Keratinocyte (primary cell): ENCODE measurements at regions not wholly inside any gene's neighbourhood (a gene's known extent, or its start where the extent isn't known, plus 50 kb on each side); places are given as distances from the start of the nearest gene placed in this dataset.

Experiments used
- DNase-seq: peaks from one replicate; pipeline ENCODE4 v3.0.0-alpha.2; 2011; ENCODE audit warnings: low read depth, missing footprints, low spot score
- FAIRE-seq: peaks from 2 replicates; lab custom pipeline; 2011; peaks lifted over from hg19 to GRCh38; lab: Jason Lieb, UNC
- H2AFZ ChIP-seq: 2 replicates; pipeline ENCODE4 v1.6.0; 2012; ENCODE audit warnings: low read length, control low read depth, inconsistent platforms; ENCODE audit not compliant: control insufficient read depth
- H3K27ac ChIP-seq: 2 replicates; pipeline ENCODE4 v1.5.1; 2011; ENCODE audit warnings: low read length; ENCODE audit not compliant: control insufficient read depth, insufficient read depth
- H3K27me3 ChIP-seq: 3 replicates; pipeline ENCODE4 v1.6.0; 2011; ENCODE audit warnings: low read length; ENCODE audit not compliant: control insufficient read depth, insufficient read depth; ENCODE audit errors: extremely low read depth
- H3K36me3 ChIP-seq, 2 experiments: 2 replicates in 1 of 2; 3 replicates in 1 of 2; pipeline ENCODE4 v1.5.1; 2011; ENCODE audit warnings: low read length in 2 of 2, mild to moderate bottlenecking in 1 of 2; ENCODE audit not compliant: control insufficient read depth in 2 of 2, insufficient read depth in 2 of 2; ENCODE audit errors: extremely low read depth in 1 of 2
- H3K4me1 ChIP-seq: 3 replicates; pipeline ENCODE4 v1.5.1; 2011; ENCODE audit warnings: low read length; ENCODE audit not compliant: control insufficient read depth, insufficient read depth; ENCODE audit errors: extremely low read depth
- H3K4me2 ChIP-seq: 3 replicates; pipeline ENCODE4 v1.6.0; 2011; ENCODE audit warnings: low read depth, low read length; ENCODE audit not compliant: control insufficient read depth, insufficient read depth; ENCODE audit errors: extremely low read depth
- H3K4me3 ChIP-seq, 3 experiments: fragments of 200-600 bp in 1 of 3; sonication (generic) in 1 of 3; 2 replicates in 2 of 3; 3 replicates in 1 of 3; pipeline ENCODE4 v1.5.1; 2011 to 2016; ENCODE audit warnings: low read length in 3 of 3, mild to moderate bottlenecking in 3 of 3, control low read depth in 2 of 3, inconsistent platforms in 1 of 3, low read depth in 1 of 3, mixed read lengths in 1 of 3, mixed run types in 1 of 3, moderate library complexity in 1 of 3; ENCODE audit not compliant: control insufficient read depth in 2 of 3, insufficient read depth in 2 of 3; ENCODE audit errors: extremely low read depth in 1 of 3
- H3K79me2 ChIP-seq: 2 replicates; pipeline ENCODE4 v1.6.0; 2012; ENCODE audit warnings: low read length; ENCODE audit not compliant: control insufficient read depth, insufficient read depth
- H3K9ac ChIP-seq: 3 replicates; pipeline ENCODE4 v1.6.0; 2011; ENCODE audit warnings: low read length; ENCODE audit not compliant: control insufficient read depth, insufficient read depth; ENCODE audit errors: extremely low read depth
- H3K9me1 ChIP-seq: 3 replicates; pipeline ENCODE4 v1.6.0; 2011; ENCODE audit warnings: low read length; ENCODE audit not compliant: control insufficient read depth, insufficient read depth; ENCODE audit errors: extremely low read depth
- H3K9me3 ChIP-seq: 2 replicates; pipeline ENCODE4 v1.5.1; 2012; ENCODE audit warnings: low read depth, low read length; ENCODE audit not compliant: control insufficient read depth
- H4K20me1 ChIP-seq: 3 replicates; pipeline ENCODE4 v1.6.0; 2011; ENCODE audit warnings: low read length; ENCODE audit not compliant: control insufficient read depth, insufficient read depth; ENCODE audit errors: extremely low read depth
- CTCF ChIP-seq, 3 experiments: IDR thresholded peaks in 1 of 3; conservative IDR thresholded peaks in 1 of 3; optimal IDR thresholded peaks in 1 of 3; 2 replicates in 2 of 3; 3 replicates in 1 of 3; pipeline versions ENCODE3 to v1.5.1; 2011; ENCODE audit warnings: low read length in 3 of 3, mild to moderate bottlenecking in 3 of 3, moderate library complexity in 2 of 3, control low read depth in 1 of 3, inconsistent platforms in 1 of 3; ENCODE audit not compliant: insufficient read depth in 2 of 3; ENCODE audit errors: extremely low read depth in 1 of 3
- EZH2 ChIP-seq: IDR thresholded peaks from one replicate; pipeline ENCODE4 v1.6.1; 2012; ENCODE audit warnings: inconsistent platforms, mild to moderate bottlenecking, low read length, moderate library complexity
- dilution Hi-C: fragments of 300-500 bp; cut with MboI; formaldehyde crosslinking; loops from one replicate; pipeline ENCODE4 v1.7.0; 2020; ENCODE audit warnings: low sequenced_read_pairs; ENCODE audit not compliant: extremely low pct_ligation_motif_present

GRCh38 chr14:101215266-101215665 lies 311.7 kb upstream of the RTL1 start:
- no peak for DNase-seq

GRCh38 chr14:101215927-101216326 lies 312.4 kb upstream of the RTL1 start:
- FAIRE-seq (no peak), DNase-seq (no peak)
- Histone ChIP-seq H3K36me3 (no peaks in the 10 kb centered on the region), H3K79me2 (no peaks in the 10 kb centered on the region), H3K9ac (no peak overlapping the region), H3K4me3 (no peak overlapping the region), H4K20me1 (no peaks in the 10 kb centered on the region), H3K4me2 (no peak overlapping the region), H3K9me3 (peaks cover 1% of the 10 kb centered on the region), H3K27ac (no peak overlapping the region), H3K27me3 (no peaks in the 10 kb centered on the region), H3K4me1 (no peaks in the 10 kb centered on the region), H3K9me1 (no peaks in the 10 kb centered on the region), H2AFZ (no peak overlapping the region)
- dilution Hi-C loops: no loop called here
- TF ChIP-seq CTCF (optimal IDR thresholded peaks at IDR 0.05 in 1 of 3, IDR thresholded peaks at IDR 0.05 in 1 of 3, conservative IDR thresholded peaks at IDR 0.05 in 1 of 3; ENCODE audit: extremely low read depth in 1 of 3, insufficient read depth in 2 of 3, low read length in 3 of 3): no peak
- no peak for TF ChIP-seq EZH2

More at GRCh38 chr14:101215266-101215665, 311.7 kb upstream of the RTL1 start:
- Histone ChIP-seq H4K20me1 (no peaks in the 10 kb centered on the region), H3K27ac (no peak overlapping the region), H3K4me3 (no peak overlapping the region), H3K4me1 (no peaks in the 10 kb centered on the region), H3K79me2 (no peaks in the 10 kb centered on the region), H3K9ac (no peak overlapping the region), H3K27me3 (no peaks in the 10 kb centered on the region), H3K36me3 (no peaks in the 10 kb centered on the region), H3K9me3 (no peaks in the 10 kb centered on the region), H3K9me1 (no peaks in the 10 kb centered on the region), H3K4me2 (no peak overlapping the region), H2AFZ (no peak overlapping the region)
- dilution Hi-C loops: no loop called here
- TF ChIP-seq EZH2 (no peak), CTCF (optimal IDR thresholded peaks at IDR 0.05 in 1 of 3, IDR thresholded peaks at IDR 0.05 in 1 of 3, conservative IDR thresholded peaks at IDR 0.05 in 1 of 3; ENCODE audit: extremely low read depth in 1 of 3, insufficient read depth in 2 of 3, low read length in 3 of 3) (no peak)
- FAIRE-seq: no peak
